ENCODE measurements at regions not wholly inside any gene's neighbourhood (a gene's known extent, or its start where the extent isn't known, plus 50 kb on each side); places are given as distances from the start of the nearest gene placed in this dataset.
"Not testable (repeated sequence)": the region's sequence is repeated elsewhere in the genome, so short reads cannot be mapped to it uniquely, and the experiment has no call there.

DNA sequence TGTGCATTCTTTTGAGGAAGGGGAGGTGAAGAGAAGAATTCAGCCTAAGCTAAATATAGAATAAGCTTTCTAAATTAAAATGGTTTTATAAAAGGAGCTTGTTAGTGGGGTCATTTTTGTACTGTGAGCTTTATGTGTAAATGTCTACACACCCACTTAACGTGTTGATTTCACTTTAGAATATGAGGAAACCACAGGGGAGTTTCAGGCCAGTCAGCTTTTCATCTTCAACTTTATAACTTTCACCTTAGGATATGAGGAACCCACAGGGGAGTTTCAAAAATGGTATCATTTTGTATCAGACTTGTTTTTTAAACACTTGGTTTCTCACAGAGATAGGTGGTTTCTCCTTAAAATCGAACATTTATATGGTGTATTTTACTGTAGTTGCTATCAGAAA is 120.7 kb upstream of the NIPA1 start:
- DNase-seq (ENCODE audit: low read depth in 2 of 2), result not testable (repeated sequence)

DNA sequence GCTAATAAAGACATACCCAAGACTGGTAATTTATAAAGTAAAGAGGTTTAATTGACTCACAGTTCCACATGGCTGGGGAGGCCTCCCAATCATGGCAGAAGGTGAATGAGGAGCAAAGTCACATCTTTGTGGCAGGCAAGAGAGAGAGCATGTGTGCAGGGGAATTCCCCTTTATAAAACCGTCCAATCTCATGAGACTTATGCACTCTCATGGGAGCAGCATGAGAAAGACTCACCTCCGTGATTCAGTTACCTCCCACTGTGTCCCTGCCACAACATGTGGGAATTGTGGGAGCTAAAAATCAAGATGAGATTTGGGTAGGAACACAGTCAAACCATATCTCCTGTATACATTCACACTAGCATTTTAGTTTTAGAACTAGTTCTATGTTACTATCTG is 101.7 kb upstream of the NIPA1 start:
- not testable (repeated sequence) for DNase-seq (ENCODE audit: low read depth in 2 of 2)

DNA sequence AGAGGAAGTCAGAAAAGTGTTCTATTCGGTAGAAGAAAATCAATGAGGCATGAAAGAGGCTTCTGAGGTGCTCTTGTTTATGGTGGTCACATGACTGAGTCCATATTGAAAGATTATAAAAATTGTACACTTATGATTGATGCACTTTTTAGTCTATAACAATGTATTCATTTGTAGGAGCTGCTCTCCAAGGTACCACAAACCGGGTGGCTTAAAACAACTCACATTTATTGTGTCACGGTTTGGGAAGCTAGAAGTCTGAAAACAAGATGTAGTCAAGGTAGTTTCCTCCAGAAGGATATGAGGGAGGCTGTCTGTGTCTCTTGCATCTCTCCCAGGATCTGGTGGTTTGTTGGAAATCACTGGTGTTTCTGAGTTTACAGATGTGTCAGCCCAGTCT is 86.6 kb upstream of the NIPA1 start:
- DNase-seq (ENCODE audit: low read depth in 2 of 2), result not testable (repeated sequence)

DNA sequence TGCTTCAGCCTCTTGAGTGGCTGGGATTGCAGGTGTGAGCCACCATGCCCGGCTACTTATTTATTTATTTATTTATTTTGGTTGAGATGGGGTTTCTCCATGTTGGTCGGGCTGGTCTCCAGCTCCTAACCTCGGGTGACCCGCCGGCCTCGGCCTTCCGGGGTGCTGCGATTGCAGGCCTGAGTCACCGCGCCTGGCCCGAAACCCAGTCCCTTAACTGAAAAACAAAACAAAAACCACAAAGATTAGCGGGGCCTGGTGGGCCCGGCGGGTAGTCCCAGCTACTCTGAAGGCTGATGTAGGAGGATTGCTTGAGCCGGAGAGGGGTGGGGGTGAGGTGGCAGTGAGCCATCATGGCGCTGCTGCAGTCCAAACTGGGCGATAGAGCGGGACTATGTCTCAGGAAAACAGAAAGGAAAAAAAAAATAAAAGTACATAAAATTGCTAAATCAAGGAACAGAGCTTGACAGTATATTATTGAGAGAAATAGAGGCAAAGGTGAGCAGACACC is 75.6 kb upstream of the NIPA1 start:
- not testable (repeated sequence) for DNase-seq (ENCODE audit: low read depth in 2 of 2)

DNA sequence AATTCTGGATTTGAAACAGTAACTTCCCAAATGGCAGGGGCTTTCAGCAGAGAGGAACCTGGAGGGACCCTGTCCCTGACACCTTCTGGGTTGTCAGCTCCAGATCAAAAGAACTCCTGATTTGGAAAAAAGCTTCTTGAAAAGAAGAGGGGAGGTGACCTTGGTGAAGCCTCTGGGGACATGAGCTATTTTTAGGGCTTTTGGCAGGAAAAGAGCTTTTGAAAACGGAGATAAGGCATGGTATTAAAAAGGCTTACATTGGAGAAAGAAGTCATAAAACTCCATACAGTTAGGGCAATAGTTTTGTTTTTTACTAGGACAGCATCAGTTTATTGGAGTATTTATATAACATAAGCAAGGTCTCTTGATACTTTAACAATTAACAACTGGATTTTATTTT is 72.5 kb upstream of the NIPA1 start:
- DNase-seq (ENCODE audit: low read depth in 2 of 2), result not testable (repeated sequence)

DNA sequence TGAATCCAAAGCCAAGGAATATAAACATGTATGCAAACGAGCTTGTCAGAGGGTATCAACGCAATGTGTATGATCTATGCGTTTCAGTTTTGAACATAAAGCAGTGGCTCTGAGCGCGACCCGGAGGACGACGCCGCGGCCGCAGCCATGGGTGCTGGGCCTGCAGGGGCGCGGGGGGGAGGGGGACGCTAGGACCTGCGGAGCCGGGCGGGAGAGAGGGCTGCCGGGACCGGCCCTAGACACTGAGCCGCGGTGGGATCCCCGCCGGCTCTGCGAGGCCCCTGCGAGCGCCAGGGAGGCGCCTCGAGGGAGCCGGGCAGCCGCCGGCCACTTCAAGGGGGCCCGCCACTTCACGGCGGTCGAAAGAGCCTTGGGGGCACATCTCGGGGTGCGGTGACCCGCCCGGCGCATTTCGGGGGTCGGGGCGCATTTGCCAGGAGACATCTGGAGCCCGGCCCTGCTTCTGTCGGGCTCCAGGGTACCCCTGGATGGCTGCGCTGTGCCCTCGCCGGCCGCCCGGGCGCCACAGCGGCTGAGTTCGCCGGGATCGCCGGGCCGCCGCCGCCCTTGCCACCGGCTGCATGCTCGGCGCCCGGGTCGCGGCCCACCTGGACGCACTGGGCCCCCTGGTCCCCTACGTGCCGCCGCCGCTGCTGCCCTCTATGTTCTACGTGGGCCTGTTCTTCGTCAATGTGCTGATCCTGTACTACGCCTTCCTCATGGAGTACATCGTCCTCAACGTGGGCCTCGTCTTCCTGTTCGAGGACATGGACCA is 71.9 kb upstream of the NIPA1 start:
- DNase-seq (ENCODE audit: low read depth in 2 of 2), result not testable (repeated sequence)

DNA sequence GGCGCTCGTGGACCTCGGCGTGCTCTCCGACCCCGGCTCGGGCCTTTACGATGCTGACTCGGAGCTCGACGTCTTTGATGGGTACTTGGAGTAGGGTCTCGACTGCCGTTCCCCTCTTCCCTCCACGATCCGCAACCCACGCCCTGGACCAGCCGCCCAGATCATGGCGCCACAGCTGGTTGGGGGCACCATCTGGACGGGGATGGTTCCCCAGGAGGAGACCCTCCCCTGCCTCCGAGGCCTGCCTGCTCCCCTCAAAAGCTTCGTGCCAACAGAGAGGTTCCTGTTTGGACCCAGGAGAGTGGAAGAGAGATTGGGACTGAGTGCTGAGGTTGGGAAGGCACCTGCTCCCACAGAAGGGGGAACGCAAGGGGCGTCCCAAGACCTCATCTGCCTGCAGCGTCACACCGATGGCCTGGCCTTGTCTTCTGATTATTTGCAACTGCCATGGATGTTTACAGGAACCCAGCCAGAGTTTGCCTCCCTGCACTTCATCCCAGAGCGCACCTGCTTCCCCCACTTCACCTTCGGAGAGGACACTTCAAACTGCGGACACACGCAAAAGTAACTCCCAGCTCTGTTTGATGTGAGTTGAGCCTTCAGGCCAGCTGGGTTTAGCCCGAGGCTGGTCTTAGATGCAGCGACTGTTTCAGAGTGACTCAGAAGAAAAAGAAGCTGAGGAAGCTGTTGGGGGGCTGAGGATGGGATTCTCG is 71.2 kb upstream of the NIPA1 start:
- not testable (repeated sequence) for DNase-seq (ENCODE audit: low read depth in 2 of 2)

DNA sequence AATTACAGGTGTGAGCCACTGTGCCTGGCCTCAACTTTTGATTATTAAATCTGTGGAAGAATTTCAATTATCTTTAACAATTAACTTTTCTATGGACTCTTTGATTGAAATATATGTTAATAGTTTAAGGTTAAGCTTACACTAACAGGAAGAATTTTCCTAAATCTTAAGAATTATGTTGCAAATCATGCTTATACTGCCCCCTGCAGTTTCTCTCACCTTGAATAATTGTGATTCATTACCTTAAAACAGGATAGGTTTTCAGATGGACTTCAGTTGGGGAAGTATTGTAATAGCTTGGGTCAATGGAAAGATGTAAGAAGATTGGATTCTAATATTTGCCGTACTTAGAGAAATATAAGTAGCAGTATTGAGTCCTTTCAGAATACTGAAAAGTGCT is 66.5 kb upstream of the NIPA1 start:
- not testable (repeated sequence) for DNase-seq (ENCODE audit: low read depth in 2 of 2)

DNA sequence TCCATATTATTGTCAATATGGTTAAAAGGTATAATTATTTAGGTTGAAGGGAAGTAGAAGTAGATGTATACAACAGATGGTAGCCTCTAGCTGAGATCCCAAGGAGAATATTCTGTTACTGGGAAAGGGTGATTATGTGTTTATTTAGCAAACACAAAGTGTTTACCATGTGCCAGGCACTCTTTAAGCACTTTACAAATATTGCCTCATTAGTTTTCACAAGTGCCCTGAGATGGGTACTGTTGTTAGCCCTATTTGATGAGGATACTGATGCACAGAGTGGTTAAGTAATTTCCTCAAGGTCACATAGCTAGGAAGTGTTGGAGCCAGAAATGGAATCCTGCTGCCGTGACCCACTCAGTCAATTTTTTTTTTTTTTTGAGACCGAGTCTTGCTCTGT is 60.3 kb upstream of the NIPA1 start:
- DNase-seq (ENCODE audit: low read depth in 2 of 2), result not testable (repeated sequence)

DNA sequence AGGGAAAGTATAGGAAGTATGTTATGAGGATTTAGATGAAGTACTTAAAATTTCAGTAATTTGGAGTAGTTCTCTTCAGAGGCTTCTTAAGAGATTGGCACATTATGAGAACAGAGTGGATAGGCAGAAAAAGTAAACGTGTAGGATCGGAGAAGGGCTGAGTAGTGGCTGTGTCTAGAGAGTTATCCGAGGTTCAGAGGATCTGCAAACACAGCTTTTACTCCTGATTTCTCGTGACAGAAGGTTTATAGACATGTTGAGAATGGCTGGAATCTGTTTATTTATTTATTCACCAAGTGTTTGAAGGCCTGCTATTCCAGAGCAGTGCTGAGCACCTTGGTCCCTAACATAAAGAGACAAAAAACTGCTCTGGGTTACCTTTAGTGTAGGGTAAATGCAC is 51.4 kb upstream of the NIPA1 start:
- not testable (repeated sequence) for DNase-seq (ENCODE audit: low read depth in 2 of 2)

DNA sequence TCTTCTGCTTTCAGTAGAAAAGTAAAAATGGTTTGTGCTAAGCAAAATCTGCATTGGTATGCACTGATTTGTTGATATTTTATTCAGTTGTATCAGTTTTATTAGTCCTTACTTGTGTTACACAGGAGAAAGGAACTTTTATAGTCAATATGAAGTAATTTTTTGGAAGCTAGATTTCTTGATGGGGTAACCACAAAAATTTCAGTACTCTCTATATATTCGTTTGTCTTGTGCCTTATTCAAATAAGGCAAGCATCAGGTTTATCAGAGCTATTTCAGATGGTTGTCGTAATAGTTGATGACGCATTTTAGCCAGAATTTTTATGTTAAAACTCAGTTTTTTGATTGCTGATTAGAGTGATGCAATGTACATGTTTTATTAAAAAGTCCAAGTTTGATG is 50.7 kb upstream of the NIPA1 start:
- DNase-seq (ENCODE audit: low read depth in 2 of 2), result peak; percentile 41 to 42

DNA sequence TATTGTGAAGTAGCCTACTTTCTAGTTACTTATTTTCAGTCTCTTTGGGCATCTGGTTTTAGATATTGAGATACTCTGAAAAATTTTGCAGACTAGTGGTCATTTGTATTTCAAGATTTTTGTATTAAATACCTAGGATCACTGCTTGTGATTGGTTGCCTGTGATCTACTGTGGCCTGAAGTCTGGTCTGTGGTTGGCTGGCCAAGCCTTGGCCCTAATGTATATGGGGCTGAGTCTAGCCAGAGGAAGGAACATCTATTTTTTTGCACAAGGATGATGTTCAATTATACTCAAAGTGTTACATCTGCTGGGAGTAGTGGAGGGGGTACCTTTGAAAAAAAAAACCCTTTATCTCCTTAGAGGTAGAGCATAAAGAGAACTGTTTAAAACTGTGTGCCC is 50.2 kb upstream of the NIPA1 start:
- DNase-seq (ENCODE audit: low read depth in 2 of 2), result not testable (repeated sequence)

All from fibroblast of skin of left biceps (primary cell).